ENCODE measurements at regions not wholly inside any gene's neighbourhood (a gene's known extent, or its start where the extent isn't known, plus 50 kb on each side); places are given as distances from the start of the nearest gene placed in this dataset.

DNA sequence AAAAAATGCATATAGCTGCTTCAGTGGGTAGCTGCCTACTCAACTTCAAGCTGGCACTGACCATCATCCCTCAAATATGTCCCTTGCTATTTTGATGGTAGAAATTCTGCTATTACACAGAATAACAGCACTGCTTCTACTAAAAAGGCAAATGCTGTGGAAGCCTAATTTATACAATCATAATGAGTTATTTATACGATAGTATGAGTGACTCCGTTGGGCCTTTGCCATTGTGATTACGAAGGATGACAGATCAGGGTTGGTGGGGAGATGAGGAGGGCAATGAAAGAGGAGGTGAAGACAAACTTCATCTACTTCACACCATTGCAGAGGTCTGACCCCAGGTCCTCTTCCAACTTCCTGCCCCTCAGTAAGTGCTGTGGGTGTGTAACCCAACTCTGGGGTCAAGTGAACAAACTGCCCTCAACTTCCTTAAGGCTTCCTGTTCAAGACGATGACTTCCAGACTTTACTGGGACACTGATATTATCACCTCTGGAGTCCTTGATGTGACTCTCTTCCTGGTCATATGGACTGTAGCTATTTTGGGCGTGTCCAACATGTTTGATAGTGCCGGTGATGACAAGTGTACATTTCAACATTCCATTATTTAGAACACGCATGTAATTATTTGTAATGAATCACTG, 74.1 kb upstream of the RPS23 start:
- no peak for ATAC-seq

DNA sequence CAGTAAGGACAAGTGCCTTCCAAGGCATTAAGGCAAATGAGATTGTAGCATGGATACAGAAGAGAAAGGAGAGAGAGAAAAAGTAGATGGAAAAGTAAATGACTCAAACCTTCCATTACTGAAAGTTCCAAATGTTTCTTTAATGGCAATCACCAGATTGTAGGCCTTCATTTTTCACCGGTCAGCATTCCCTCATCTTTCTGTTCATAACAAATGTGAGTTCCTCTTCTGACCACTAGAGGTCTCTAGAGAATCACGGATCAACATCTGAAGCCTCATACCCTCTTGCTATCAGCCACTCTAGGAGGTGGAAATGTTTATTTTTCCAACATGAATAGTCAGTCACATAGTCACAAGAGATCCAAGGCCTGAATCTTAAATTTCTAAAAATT, 73.6 kb upstream of the RPS23 start:
- peak; percentile 35 to 48 for ATAC-seq

DNA sequence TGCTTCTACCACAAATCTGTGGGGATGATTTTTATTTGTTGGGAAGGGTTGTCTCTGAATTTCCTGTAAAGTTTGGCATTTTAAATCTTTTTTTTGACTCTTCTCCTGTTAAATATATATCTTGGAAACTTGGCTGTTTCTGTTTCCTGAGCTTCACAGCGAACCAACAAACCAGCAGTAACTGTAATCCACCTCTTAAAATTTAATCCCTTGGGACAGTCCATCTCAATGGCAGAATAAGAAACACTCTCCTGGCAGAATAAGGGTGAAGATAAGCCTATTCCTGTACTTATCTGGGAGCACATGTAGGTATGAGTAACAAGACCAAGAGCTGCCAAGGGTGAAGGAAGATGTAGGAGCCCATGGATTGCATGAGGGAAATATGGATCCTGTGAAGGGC, 73.1 kb upstream of the RPS23 start:
- no peak for ATAC-seq

DNA sequence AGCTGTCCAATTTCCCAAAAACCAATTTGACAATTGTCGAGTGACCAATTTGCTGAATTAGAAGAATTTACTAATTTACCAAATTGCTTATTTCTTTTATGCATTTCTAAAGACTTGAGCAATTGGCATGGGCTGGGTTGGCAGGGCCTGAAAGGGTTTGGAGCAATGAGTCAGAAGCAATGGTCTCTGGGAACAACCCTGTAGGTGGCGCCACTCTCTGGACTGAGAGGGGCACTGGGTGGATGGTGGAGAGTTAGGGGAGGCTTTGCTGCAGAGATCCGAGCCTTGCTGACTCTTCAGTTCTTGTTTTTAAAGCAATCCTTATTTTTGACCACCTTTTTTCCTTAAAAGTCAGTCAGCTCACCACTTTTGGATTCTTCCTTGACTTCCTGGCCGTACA, 71.5 kb upstream of the RPS23 start:
- ATAC-seq: no peak

DNA sequence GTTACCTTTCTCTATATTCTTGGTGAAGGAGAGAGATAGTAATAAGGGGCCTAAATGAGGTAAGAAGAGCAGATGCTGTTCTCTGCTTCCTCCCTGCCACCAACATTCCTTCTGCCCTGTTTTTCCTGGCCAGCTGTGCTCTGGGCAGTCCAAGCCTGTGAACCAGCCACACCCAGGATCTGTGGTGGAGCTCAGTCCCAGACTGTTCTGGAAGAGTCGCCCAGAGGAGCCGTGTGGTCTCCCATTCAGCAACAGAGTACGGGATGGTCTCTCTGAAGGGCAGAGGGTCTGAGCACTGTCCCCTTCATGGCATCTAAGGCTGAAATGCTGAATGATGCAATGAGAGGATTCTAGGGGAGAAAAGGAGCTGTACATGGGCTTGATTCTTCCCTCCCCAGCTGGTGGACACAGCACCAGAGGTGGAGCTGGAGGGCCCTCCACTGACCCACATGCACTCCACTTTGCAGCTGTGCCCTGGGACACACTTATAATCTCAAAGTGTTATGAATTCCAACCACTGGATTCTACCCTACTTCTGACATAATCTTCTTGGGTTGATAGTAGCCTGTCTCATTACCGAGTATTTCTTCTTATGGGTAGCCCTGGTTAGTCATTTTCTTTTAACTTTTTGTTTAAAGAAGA, 70.8 kb upstream of the RPS23 start:
- ATAC-seq: no peak

DNA sequence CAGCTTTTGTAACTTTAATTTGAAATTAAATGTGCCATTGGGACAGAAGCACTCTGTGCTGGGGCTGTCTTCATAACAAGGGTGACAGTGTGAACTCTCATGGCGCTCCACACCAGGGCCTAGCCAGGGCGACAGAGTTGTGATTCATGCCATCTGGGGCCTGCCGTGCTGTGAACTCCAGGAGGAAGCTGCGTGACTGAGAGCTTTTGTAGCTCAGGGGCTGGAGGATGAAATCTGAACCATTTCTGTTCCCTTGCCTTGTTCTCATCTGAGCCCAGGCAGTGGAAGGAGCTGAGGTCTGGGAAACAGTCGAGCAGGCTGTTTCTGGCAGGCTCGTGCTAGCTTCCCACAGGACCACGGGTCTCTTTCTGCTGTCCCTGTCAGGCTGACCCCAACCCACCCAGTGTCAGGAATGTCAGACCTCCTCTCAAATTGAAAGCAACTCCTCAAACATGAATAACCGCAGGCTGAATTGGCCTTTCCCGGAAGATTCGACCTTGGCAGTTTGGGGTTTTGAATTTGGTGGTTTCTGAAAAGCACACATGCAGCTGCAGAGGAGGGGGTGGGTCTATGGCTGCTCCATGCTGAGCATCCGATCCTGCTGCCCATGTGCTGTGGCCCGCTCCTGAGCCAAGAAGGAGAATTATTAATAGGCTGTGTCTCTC, 69.2 kb upstream of the RPS23 start:
- ATAC-seq: no peak

DNA sequence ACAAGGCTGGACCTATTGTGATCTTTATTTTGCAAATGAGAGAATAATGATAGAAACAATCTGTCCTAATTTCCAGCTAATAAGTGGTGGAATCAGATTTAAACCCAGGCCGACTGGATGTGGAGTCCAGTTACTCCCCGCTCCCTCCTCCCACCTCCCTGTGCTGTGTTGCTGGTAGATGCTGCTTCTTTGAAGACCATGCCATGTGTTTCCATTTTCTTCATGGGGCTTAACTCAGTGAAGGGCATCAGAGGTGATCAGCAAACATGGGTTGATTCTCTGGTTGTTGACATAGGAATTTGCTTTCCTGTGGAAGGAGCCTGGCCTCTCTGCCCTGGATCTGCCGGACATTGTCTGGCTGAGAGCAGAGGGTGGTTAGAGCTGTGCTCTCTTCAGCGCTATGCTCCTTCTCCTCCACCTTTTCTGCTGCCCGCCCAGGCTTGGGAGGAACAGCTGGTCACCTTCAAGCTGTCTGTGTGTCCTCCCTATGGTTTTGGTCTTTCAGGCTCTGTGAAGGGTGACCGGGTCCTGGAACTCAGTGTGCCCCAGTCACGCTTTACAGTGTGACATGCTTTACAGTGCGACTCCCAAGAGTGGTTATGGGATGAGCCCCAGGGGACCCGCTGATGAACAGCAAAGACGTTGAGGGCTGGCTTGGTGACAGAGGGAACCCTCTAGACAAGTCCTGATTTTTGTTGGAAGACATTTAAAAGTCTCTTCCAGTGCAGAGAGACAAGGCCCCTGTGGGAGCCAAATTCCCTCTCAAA, 68.4 kb upstream of the RPS23 start:
- no peak for ATAC-seq

DNA sequence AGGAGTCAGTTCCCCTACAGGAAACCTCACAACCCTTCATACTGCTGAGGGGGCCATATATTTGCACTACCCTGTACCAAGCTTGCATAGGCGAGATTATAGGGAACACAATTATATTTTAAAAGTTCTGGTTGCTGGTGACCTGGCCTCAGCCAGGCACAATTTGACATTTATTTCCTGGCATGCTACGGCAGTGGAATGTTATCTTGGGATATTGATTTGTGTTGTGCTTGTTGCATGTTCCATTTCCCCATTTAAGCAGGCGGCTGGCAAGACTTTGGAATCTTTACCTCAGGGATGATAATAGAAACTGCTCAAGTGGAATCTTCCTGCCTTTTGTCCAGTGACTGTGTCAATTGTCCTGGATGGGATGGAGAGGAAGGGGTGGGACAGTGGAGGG, 67.0 kb upstream of the RPS23 start:
- ATAC-seq: no peak

DNA sequence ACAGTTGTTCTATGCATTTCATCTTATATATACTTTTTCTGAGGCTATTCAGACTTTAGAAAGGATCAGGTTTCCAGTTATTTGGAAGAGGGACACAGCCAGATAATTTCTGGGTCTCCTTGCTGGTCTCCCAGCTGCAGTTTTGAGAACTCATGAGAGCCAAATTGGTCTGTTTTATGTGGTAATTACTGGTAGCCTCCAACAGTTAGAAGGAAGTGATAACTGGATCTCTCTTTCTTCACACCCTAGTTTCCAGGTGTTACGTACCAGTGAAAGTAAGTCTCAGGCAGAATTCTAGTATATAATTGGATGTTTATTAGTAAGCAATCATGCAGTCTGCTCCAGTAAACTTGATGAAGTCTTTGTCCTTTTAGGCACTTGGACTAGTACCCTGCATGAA, 63.2 kb upstream of the RPS23 start:
- no peak for ATAC-seq

DNA sequence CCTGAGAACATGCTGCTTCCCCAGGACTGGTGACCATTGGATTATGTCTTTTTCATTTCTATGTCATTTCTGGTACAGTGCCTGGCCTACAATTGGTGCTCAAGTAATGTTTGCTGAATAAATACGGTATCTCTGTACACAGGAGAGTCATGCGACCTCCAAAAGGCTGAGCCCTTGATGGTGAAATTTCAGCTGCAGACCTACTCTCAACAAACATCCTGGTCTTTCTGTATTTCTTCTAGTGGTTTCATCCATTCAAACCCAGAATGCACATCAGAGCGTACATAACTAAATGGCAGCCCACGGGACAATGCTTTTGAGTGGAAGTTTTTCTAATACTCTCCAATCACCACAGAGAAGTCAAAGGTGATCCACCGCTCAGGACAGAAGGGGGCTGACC, 62.6 kb upstream of the RPS23 start:
- ATAC-seq: no peak

DNA sequence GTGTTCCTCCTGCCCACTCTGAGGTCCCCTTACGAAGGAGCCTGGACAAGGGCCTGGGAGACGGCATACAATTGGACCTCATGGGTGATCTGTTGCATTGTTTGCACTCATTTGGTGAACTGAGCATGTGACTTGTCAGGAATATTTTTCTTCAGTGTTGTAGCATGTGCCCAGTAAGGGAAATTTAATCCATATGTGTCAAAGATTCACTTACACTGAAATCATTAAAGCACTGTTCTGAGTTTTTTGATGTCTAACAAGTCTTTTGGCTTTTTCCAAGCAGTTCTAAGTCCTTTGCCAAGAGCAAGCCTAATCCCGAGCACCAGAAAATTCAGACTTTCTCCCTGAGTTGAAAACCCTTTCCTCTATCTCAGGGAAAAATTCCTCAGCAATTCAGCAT, 61.6 kb upstream of the RPS23 start:
- ATAC-seq: no peak

DNA sequence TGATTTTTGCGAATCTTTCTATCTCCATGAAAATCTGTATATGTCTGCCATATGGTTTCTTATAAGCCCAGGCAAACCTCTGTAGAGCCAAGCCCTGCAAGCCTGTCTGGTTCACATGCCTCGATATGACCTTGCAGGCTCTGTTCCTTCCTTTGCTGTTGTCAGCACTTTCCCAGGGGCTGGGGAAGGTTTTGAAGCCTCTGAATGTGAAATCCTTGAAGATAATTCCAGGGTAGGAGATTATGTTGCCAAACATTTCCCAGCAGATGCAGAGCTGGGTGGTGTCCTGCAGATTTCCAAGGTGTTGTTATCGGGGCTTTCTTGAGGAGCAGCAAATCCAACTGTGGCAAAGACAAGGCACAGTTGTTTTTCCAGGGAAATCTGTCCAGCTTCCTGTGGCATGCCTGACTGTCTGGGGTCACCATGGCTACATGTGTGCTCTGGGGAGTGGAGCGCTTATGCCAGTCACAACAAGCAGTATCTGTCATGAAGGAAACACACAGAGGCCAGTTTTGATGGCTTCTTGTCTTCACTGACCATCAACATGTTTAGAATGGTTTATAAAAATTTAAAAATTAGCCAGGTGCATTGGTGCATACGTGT, 60.7 kb upstream of the RPS23 start:
- ATAC-seq: no peak

DNA sequence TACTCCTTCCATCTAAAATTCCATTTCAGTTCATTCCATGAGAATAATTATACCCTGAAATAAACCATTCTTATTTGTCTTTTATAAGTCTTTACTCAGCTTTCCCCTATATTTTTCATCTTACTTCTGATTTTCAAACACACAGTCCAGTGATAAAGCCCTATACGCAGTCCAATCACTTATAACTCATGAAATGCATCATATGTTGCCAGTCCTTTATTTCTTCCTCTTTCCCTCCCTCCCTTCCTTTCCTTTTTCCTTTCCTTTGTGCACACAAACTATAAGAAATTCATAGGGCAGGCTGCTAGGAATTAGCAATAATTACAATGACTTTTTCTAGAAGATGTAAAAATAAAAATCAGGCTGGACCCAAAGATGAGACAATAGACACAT, 58.8 kb upstream of the RPS23 start:
- no peak for ATAC-seq

DNA sequence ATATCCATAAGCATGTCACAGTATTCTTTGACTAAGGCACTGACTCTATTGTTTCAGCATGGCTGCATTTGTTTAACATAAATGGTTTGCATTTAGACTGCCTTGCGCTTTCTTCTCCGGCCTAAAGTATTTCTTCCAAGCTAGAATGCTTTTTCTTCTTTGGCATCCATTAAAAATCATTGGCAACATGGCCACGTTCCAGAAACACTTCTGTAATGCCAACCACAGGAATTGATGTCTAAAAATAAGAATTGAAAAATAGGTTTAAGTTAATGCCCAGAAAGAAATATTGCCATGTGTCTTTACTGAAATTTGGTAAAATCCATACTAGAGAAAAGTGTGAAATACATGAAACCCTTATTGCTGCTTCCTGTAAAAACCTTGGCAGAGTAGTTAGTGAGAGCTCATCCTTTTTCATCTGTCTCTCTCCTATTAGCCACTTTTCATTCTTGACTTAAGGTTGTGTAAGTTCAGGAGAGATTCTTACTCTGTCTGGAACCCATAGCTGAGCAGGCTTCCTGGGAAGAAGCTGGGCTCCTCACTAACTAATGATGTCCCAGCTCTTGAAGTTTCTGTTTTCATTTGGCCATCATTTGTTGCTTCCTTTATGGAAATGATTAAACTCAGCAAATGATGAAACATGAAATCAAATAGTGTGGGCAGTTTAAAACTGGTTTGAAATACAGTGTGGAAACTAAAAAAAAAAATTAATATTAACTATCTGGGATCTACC, 58.2 kb upstream of the RPS23 start:
- ATAC-seq: no peak

DNA sequence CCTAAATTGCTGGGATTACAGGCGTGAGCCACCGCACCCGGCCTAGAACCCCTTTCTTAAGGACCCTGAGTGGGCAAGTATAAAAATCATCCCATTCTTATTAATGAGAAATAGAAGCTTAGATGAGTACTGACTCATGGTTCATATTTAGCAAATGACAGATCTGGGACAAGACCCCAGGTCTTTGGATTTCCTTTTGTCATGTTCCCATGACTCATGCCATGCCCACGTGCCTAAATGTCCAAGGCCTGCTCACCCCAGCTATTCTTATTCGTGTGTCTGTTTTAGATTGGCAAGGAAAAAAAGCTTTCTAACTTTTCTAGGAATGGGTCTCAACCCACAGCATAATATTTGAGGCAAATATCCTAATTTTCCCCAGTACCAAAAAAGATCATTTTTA, 57.7 kb upstream of the RPS23 start:
- ATAC-seq: no peak

DNA sequence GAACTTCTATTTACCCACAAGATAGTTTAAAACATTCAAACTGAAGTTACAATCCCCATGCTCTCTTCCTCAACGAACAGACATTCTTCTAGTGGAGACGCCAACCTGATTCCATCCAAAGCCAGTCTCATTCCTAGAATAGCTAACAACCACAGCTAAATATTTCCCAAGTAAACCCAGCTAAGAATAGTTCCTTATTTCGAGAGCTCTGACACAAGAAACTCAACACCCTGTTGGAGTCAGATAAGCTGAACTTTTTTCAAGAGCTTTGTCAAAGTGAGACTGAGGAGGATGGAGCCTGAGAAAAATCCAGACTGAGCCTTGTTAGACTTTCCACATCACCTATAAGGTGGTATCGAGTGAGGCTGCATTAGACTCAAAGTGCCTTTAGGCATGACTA, 56.7 kb upstream of the RPS23 start:
- ATAC-seq: no peak

DNA sequence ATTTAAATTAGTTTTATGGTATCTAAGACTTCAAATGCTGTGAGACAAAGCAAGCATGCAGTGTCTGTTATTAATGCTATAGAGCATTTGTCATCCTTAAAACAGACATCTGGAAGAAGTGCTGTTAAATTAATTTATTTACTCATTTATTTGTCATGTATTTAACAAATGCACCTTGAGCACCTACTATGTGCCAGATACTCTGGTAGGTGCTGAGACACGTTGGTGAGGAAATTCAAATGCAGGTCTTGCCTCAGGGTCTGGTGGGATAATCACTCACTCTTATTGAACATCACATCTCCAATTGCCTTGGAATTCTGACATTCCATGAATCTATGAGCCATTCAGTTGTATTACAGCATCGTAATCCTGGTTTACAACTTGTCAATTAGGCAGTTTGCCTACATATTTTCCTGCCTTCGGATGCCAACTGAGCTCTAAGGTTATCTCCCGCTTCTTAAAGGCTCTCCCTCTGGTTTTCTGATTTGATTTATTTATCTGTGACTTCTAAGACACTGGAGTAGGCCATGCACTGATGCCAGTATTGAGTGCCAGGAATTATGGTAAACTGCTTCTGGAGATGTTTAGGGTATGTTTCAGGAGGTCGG, 56.0 kb upstream of the RPS23 start:
- no peak for ATAC-seq

DNA sequence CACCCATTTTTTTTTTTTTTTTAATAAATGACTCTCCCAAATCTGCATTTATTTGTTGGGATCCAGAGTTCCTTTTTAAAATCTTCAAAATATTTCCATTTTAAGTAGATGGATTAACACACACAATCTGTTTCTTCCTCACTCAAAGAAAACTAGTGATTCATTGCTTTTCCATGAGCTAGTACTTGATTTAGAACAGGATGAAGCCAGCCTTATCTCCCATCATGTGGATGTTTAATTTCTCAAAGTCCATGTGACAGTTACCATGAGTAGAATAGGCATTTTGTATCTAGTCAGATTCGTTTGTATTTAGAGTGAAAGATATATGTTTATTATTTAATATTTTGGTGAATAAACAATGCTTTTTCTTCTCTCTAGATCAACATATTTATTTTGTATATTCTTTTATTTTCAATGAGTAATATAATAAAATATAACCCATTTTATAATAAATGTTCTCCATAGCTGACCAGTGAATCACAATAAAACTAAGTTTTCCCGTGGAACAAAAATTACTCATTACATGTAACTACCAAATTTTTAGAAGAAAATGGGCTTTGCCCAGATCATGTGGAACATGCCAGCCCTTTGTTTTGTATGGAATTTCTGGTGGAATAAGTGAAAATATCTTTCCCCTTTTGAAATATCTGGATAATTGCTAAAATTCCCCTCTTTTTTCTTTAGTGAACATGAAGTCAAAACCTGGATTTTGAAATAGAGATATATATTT, 54.9 kb upstream of the RPS23 start:
- no peak for ATAC-seq

DNA sequence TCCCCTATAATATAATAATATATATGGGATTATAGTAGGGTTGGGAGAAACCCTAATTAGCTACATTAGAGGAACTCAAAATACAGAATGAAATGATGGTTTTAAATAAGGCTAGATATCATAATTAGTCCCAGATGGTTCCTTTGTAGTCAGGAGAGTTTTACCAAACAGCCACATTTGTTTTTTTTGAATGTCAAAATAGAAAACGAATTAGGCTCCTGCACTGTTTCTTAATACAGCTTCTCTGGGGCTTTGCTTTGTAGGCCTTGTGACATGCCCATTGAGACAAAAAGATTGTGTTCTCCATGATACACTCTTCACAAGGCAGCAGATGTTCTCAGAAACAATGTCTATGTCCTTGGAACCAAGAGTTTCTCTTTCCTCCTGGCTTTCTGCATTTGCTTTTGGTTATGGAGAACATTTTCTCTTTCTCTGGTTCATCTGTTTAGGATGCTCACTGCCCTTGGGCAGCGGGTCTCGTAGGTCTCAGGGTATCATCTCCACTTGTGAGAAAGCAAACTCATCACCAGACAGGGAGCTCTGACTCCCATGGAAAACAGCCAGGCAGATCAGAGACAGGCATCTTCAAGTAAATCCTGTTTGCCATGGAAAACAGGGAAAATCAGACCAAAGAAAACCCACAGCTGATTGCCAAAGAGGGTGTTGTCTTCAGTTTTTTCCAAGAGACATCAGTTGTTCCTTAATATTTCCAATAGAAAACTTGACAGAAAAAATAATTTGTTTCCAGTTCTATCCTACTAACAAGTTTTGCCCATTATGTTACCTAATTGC, 54.1 kb upstream of the RPS23 start:
- no peak for ATAC-seq

DNA sequence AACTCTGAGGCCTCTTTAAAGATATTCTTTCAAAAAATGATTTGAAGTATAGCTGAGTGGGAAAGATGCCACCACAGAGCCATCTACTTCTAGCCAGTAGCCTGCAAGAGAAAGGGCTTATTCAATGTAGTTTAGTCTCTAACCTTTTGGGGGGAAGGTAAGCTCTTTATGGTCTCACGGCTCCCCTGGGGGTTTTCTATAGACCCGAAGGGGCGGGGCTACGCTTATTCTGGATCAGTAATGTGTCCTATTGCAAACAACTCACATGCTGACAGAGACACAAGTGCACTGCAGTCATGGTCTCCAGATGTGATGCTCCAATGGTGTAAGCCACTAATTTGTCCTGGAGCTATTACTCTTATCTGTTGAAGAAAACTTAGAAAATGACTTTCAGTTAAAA, 53.4 kb upstream of the RPS23 start:
- no peak for ATAC-seq

All from activated CD4-positive, CD25-positive, alpha-beta regulatory T cell treated with anti-CD3 and anti-CD28 coated beads, Interleukin-2, amount 50 U/mL, for 24 hours (primary cell).